Keratinocyte (primary cell): ENCODE measurements at regions not wholly inside any gene's neighbourhood (a gene's known extent, or its start where the extent isn't known, plus 50 kb on each side); places are given as distances from the start of the nearest gene placed in this dataset.

Experiments
- EZH2 ChIP-seq: IDR thresholded peaks from one replicate; pipeline ENCODE4 v1.6.1; 2012; ENCODE audit warnings: inconsistent platforms, mild to moderate bottlenecking, low read length, moderate library complexity
- TF ChIP-seq, protein P1 (sequence below), 3 experiments: IDR thresholded peaks in 1 of 3; conservative IDR thresholded peaks in 1 of 3; optimal IDR thresholded peaks in 1 of 3; 2 replicates in 2 of 3; 3 replicates in 1 of 3; pipeline versions ENCODE3 to v1.5.1; 2011; ENCODE audit warnings: low read length in 3 of 3, mild to moderate bottlenecking in 3 of 3, moderate library complexity in 2 of 3, control low read depth in 1 of 3, inconsistent platforms in 1 of 3; ENCODE audit not compliant: insufficient read depth in 2 of 3; ENCODE audit errors: extremely low read depth in 1 of 3

DNA sequence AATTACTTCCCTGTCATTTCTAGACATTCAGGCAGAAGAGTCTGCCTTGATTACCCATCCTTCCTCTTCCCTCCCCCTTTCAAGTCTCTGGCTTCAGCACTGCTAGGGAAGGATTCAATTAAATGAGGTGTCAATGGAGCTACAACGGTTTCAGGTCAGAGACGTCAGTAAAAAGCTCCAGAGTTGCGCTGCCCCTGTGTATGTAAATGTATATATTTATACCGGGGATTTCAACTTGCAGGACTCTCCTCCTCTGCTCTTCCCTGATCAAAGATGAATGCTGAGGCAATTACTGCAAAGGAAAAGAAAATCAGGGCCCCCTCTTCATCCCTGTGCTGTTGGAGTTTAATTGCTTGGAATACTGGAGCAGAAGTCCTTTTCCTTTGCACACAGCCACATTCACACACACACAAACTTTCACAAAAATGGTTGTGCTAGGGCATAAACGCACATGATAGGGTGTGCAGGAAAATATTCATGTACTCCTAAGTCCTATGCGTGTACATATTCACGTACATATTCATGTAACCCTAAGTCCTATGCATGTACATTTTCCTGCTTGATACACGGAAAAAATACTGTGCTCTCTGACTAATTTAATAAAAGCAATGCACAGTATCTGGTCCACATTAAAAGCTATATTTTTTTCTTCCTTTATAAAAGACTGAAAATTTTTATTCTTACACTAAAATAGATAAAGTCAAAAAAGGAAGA lies 129.7 kb upstream of the PMFBP1 start:
- TF ChIP-seq, protein P1, sequence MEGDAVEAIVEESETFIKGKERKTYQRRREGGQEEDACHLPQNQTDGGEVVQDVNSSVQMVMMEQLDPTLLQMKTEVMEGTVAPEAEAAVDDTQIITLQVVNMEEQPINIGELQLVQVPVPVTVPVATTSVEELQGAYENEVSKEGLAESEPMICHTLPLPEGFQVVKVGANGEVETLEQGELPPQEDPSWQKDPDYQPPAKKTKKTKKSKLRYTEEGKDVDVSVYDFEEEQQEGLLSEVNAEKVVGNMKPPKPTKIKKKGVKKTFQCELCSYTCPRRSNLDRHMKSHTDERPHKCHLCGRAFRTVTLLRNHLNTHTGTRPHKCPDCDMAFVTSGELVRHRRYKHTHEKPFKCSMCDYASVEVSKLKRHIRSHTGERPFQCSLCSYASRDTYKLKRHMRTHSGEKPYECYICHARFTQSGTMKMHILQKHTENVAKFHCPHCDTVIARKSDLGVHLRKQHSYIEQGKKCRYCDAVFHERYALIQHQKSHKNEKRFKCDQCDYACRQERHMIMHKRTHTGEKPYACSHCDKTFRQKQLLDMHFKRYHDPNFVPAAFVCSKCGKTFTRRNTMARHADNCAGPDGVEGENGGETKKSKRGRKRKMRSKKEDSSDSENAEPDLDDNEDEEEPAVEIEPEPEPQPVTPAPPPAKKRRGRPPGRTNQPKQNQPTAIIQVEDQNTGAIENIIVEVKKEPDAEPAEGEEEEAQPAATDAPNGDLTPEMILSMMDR (optimal IDR thresholded peaks at IDR 0.05 in 1 of 3, IDR thresholded peaks at IDR 0.05 in 1 of 3, conservative IDR thresholded peaks at IDR 0.05 in 1 of 3; ENCODE audit: extremely low read depth in 1 of 3, insufficient read depth in 2 of 3, low read length in 3 of 3) = no peak
- TF ChIP-seq EZH2 = no peak
